ENCODE measurements at regions not wholly inside any gene's neighbourhood (a gene's known extent, or its start where the extent isn't known, plus 50 kb on each side); places are given as distances from the start of the nearest gene placed in this dataset.
A peak's percentile ranks its signal among the peaks of the same experiment; 100 is the strongest.

DNA sequence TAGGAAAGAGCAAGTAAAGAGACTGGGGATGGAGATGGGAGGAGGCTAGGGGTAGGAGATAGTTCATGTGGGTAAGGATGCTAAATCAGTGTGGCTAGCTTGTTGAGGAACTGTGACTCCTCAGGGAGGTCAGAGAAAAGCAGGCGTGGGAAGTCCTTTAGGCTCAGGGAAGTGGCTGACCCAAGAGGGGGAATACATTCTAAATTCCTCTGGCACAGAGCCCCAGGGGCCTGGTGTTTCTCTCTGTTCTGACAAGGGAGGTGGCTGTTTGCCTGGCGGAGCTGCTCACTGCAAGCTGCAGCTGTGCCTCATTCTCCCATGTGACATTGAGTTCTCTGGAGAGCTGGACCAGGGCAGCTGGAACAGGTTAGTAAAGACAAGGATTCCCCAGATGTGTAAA, 152.2 kb upstream of the SLC38A2 start:
- Histone ChIP-seq H3K4ac (ENCODE audit: low read depth, low read length) (peak overlapping the region; percentile 97), H3K36me3 (ENCODE audit: control insufficient read depth, insufficient read depth, low read length) (no peaks in the 10 kb centered on the region), H3K9me1 (ENCODE audit: insufficient read depth, low read length) (peaks cover 15% of the 10 kb centered on the region), H3K14ac (replicated peaks; ENCODE audit: low read depth, low read length) (peak overlapping the region; percentile 89), H3K18ac (ENCODE audit: low read depth, low read length) (peak overlapping the region; percentile 88), H3K4me1 (ENCODE audit: control insufficient read depth, insufficient read depth, low read length) (peaks cover 22% of the 10 kb centered on the region), H3K27me3 (ENCODE audit: control insufficient read depth, insufficient read depth, low read length) (no peaks in the 10 kb centered on the region), H3K56ac (ENCODE audit: extremely low read depth, insufficient read depth, low read length) (peak overlapping the region; percentile 97), H4K91ac (ENCODE audit: insufficient read depth, low read depth, low read length) (peak overlapping the region; percentile 98), H3K9me3 (ENCODE audit: control insufficient read depth, insufficient read depth, low read length) (no peaks in the 10 kb centered on the region), H2AFZ (replicated peaks; ENCODE audit: low read length, poor library complexity) (peak overlapping the region; percentile 2), H3K9ac (ENCODE audit: low read depth, low read length) (peak overlapping the region; percentile 50), H4K5ac (ENCODE audit: low read depth, low read length) (peak overlapping the region; percentile 91), H3K23ac (ENCODE audit: low read depth, low read length) (peak overlapping the region; percentile 93), H2AK9ac (replicated peaks; ENCODE audit: low read depth, low read length, poor library complexity) (peak overlapping the region; percentile 63), H3K4me2 (ENCODE audit: low read depth, low read length) (peak overlapping the region; percentile 19), H2BK20ac (ENCODE audit: low read depth, low read length) (peak overlapping the region; percentile 98), H2AK5ac (ENCODE audit: low read depth, low read length) (peak overlapping the region; percentile 93), H4K20me1 (ENCODE audit: insufficient read depth, low read length) (no peaks in the 10 kb centered on the region), H3K4me3 (ENCODE audit: insufficient read depth, low read depth, low read length) (no peak overlapping the region), H2BK5ac (ENCODE audit: low read depth, low read length, poor library complexity, severe bottlenecking) (peak overlapping the region; percentile 96), H3K27ac (ENCODE audit: insufficient read depth, low read length) (peak overlapping the region; percentile 94), H2BK120ac (ENCODE audit: low read depth, low read length) (peak overlapping the region; percentile 97), H2BK15ac (ENCODE audit: low read depth, low read length) (peak overlapping the region; percentile 92), H4K8ac (ENCODE audit: low read depth in 2 of 2, low read length in 2 of 2) (peak overlapping the region; percentile 80 to 90), H3K79me1 (ENCODE audit: low read depth in 1 of 2, low read length in 2 of 2) (peaks cover 22 to 37% of the 10 kb centered on the region in 2 experiments)
- dilution Hi-C loops (cut with HindIII; ENCODE audit: low sequenced_read_pairs, unreplicated experiment) (no loop called here), in situ Hi-C loops (cut with MboI; ENCODE audit: low sequenced_read_pairs) (no loop called here), intact Hi-C loops (cut with micrococcal nuclease) (loop anchor here (1.0 to 2.0 kb wide), 6 partner anchors 25 to 152 kb away; partner anchors contain the start of gene SLC38A2)
- DNase-seq, result peak; percentile 92
- ATAC-seq (ENCODE audit: low read depth), result peak; percentile 31
- ChIA-PET CTCF (interaction anchor here (1.3 to 2.0 kb wide), 3 partner anchors 14 to 138 kb away, joined by 4 to 8 read pairs (median 6); no protein-coding TSS in a partner anchor), POLR2A (ENCODE audit: unreplicated experiment) (interaction anchor here (1.0 to 4.2 kb wide), 8 partner anchors 22 to 158 kb away, joined by 3 to 15 read pairs (median 4); no protein-coding TSS in a partner anchor)
- WGBS, 2 experiments (ENCODE audit: extremely low coverage in 2 of 2, insufficient read length in 1 of 2), result no CpG with 5 or more reads among the region's 2 CpGs
- BruUV-seq (replicated peaks), result TSS peak; percentile 33
- TF ChIP-seq, protein P1, sequence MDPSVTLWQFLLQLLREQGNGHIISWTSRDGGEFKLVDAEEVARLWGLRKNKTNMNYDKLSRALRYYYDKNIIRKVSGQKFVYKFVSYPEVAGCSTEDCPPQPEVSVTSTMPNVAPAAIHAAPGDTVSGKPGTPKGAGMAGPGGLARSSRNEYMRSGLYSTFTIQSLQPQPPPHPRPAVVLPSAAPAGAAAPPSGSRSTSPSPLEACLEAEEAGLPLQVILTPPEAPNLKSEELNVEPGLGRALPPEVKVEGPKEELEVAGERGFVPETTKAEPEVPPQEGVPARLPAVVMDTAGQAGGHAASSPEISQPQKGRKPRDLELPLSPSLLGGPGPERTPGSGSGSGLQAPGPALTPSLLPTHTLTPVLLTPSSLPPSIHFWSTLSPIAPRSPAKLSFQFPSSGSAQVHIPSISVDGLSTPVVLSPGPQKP (IDR thresholded peaks at IDR 0.05; ENCODE audit: borderline replicate concordance, low read depth, low read length), result no peak
- TF ChIP-seq, protein P2, sequence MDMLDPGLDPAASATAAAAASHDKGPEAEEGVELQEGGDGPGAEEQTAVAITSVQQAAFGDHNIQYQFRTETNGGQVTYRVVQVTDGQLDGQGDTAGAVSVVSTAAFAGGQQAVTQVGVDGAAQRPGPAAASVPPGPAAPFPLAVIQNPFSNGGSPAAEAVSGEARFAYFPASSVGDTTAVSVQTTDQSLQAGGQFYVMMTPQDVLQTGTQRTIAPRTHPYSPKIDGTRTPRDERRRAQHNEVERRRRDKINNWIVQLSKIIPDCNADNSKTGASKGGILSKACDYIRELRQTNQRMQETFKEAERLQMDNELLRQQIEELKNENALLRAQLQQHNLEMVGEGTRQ (IDR thresholded peaks at IDR 0.05; ENCODE audit: low read depth, low read length), result peak; percentile 51; the same call in 1 of the 2 replicates
- TF ChIP-seq RCOR1 (IDR thresholded peaks at IDR 0.05; ENCODE audit: insufficient replicate concordance, low read length) (no peak), RAD21 (IDR thresholded peaks at IDR 0.05; ENCODE audit: low read length) (peak; percentile 16), MAFK (IDR thresholded peaks at IDR 0.05; ENCODE audit: low read depth, low read length) (no peak)

All from IMR-90 (cell line).